PC-9 (cell line): ENCODE measurements at regions not wholly inside any gene's neighbourhood (a gene's known extent, or its start where the extent isn't known, plus 50 kb on each side); places are given as distances from the start of the nearest gene placed in this dataset.

ENCODE experiments used
- BruUV-seq: library from RNA; stranded (reverse); fragments of 400-500 nt; replicated peaks from 2 replicates; lab custom pipeline; 2021; lab: Mats Ljungman, UMichigan
- CTCF ChIA-PET: fragments of 300-600 bp; sonication (Branson Sonifier 250); formaldehyde crosslinking; loops from one replicate; lab custom pipeline; 2022; ENCODE audit warnings: antibody characterized with exemption; lab: Charles Lee
- POLR2A ChIA-PET: fragments of 300-600 bp; sonication (Branson Sonifier 250); formaldehyde crosslinking; loops from one replicate; lab custom pipeline; 2022; ENCODE audit warnings: antibody characterized with exemption; ENCODE audit not compliant: unreplicated experiment; lab: Charles Lee
- DNase-seq, 2 experiments: peaks; one replicate each; pipeline versions ENCODE4 v3.0.0 to v3.0.0-alpha.2; 2015 to 2022; ENCODE audit warnings: mixed read lengths in 1 of 2
- H2AFZ ChIP-seq: fragments of 200-600 bp; sonication (generic); 2 replicates; pipeline ENCODE4 v1.8.1; 2017; ENCODE audit warnings: antibody characterized with exemption
- H3F3A ChIP-seq: fragments of 200-600 bp; sonication (generic); 2 replicates; pipeline ENCODE4 v1.8.1; 2017; ENCODE audit warnings: antibody characterized with exemption, mild to moderate bottlenecking, low read depth; ENCODE audit not compliant: insufficient read depth
- H3K27ac ChIP-seq: fragments of 200-600 bp; sonication (generic); 2 replicates; pipeline ENCODE4 v1.6.1; 2016; ENCODE audit warnings: mixed run types
- H3K27me3 ChIP-seq: fragments of 200-600 bp; sonication (generic); 2 replicates; pipeline ENCODE4 v1.6.1; 2016; ENCODE audit warnings: low read depth, mixed run types; ENCODE audit not compliant: insufficient read depth
- H3K36me3 ChIP-seq: fragments of 200-600 bp; sonication (generic); 2 replicates; pipeline ENCODE4 v1.6.1; 2016; ENCODE audit warnings: low read depth, mixed run types
- H3K4me1 ChIP-seq: fragments of 200-600 bp; sonication (generic); replicated peaks from 2 replicates; pipeline ENCODE4 v1.6.1; 2016; ENCODE audit warnings: mixed run types; ENCODE audit not compliant: insufficient read depth
- H3K4me2 ChIP-seq: fragments of 200-600 bp; sonication (generic); 2 replicates; pipeline ENCODE4 v1.6.1; 2017; ENCODE audit warnings: mixed run types
- H3K4me3 ChIP-seq: fragments of 200-600 bp; sonication (generic); 2 replicates; pipeline ENCODE4 v1.6.1; 2016; ENCODE audit warnings: mixed run types
- H3K79me2 ChIP-seq: fragments of 200-600 bp; sonication (generic); 2 replicates; pipeline ENCODE4 v1.6.1; 2017; ENCODE audit warnings: low read depth, mixed run types
- H3K9me2 ChIP-seq: fragments of 200-600 bp; sonication (generic); 2 replicates; pipeline ENCODE4 v1.8.1; 2017; ENCODE audit warnings: mild to moderate bottlenecking; ENCODE audit not compliant: insufficient read depth
- H3K9me3 ChIP-seq: fragments of 200-600 bp; sonication (generic); 2 replicates; pipeline ENCODE4 v1.8.1; 2016; ENCODE audit warnings: low read depth; ENCODE audit not compliant: insufficient read depth
- H4K20me1 ChIP-seq: fragments of 200-600 bp; sonication (generic); 2 replicates; pipeline ENCODE4 v1.8.1; 2017; ENCODE audit not compliant: insufficient read depth
- CTCF ChIP-seq: fragments of 200-600 bp; sonication (generic); conservative IDR thresholded peaks from 2 replicates; pipeline ENCODE4 v1.6.1; 2017; ENCODE audit warnings: mixed run types, antibody characterized with exemption, mild to moderate bottlenecking, moderate library complexity
- EZH2 ChIP-seq: fragments of 200-600 bp; sonication (generic); IDR thresholded peaks from 2 replicates; pipeline ENCODE4 v1.8.0; 2017; ENCODE audit warnings: antibody characterized with exemption, low read depth
- intact Hi-C: fragments of 100-400 bp; cut with micrococcal nuclease; formaldehyde crosslinking; loops from one replicate; pipeline ENCODE4 v1.10.0; 2022; ENCODE audit not compliant: unreplicated experiment

GRCh38 chr7:27459731-27460053 lies 203.0 kb downstream of the HIBADH start:
- Histone ChIP-seq H2AFZ (no peak overlapping the region), H4K20me1 (no peaks in the 10 kb centered on the region), H3K9me3 (no peaks in the 10 kb centered on the region), H3K79me2 (no peaks in the 10 kb centered on the region), H3K4me3 (no peak overlapping the region), H3F3A (no peaks in the 10 kb centered on the region), H3K36me3 (no peaks in the 10 kb centered on the region), H3K4me2 (no peak overlapping the region), H3K9me2 (no peaks in the 10 kb centered on the region), H3K27ac (no peak overlapping the region), H3K4me1 (no peaks in the 10 kb centered on the region), H3K27me3 (no peaks in the 10 kb centered on the region)
- DNase-seq = no peak
- ChIA-PET POLR2A (no interaction called here), CTCF (interaction anchor here (0.6 kb wide), 1 partner anchor 24 kb away, joined by 3 read pairs; no protein-coding TSS in a partner anchor)
- TF ChIP-seq EZH2 = no peak
- BruUV-seq = no TSS peak
- intact Hi-C loops = no loop called here

- Histone ChIP-seq H3K27me3 (peaks cover 19% of the 10 kb centered on the region), H3F3A (no peaks in the 10 kb centered on the region), H3K4me3 (no peak overlapping the region), H3K79me2 (no peaks in the 10 kb centered on the region), H3K27ac (no peak overlapping the region), H3K9me3 (no peaks in the 10 kb centered on the region), H3K4me2 (no peak overlapping the region), H3K4me1 (no peaks in the 10 kb centered on the region), H4K20me1 (no peaks in the 10 kb centered on the region), H3K9me2 (no peaks in the 10 kb centered on the region), H2AFZ (no peak overlapping the region), H3K36me3 (no peaks in the 10 kb centered on the region)
- TF ChIP-seq EZH2 (no peak), CTCF (no peak)
- intact Hi-C loops = no loop called here
- DNase-seq = no peak
- POLR2A ChIA-PET = no interaction called here
- BruUV-seq = no TSS peak
- CTCF ChIA-PET = no interaction called here
These were observed 200.0 kb downstream of the HIBADH start for GRCh38 chr7:27462575-27463270.

GRCh38 chr7:27464970-27465369 lies 197.7 kb downstream of the HIBADH start:
- Histone ChIP-seq H3K79me2 (no peaks in the 10 kb centered on the region), H3K36me3 (no peaks in the 10 kb centered on the region), H3K9me2 (no peaks in the 10 kb centered on the region), H3K27ac (no peak overlapping the region), H3K9me3 (no peaks in the 10 kb centered on the region), H4K20me1 (no peaks in the 10 kb centered on the region), H3K27me3 (peaks cover 25% of the 10 kb centered on the region), H3K4me3 (no peak overlapping the region), H3K4me2 (no peak overlapping the region), H3F3A (no peaks in the 10 kb centered on the region), H2AFZ (no peak overlapping the region), H3K4me1 (no peaks in the 10 kb centered on the region)
- DNase-seq = no peak
- intact Hi-C loops = no loop called here
- BruUV-seq = no TSS peak
- TF ChIP-seq EZH2 (no peak), CTCF (no peak)
- CTCF ChIA-PET = no interaction called here
- POLR2A ChIA-PET = no interaction called here

- CTCF ChIA-PET = no interaction called here
- TF ChIP-seq EZH2 = no peak
- TF ChIP-seq CTCF = no peak
- Histone ChIP-seq H3F3A (no peaks in the 10 kb centered on the region), H2AFZ (no peak overlapping the region), H3K4me3 (no peak overlapping the region), H3K79me2 (no peaks in the 10 kb centered on the region), H3K9me2 (no peaks in the 10 kb centered on the region), H3K27me3 (peaks cover 25% of the 10 kb centered on the region), H3K4me1 (no peaks in the 10 kb centered on the region), H3K36me3 (no peaks in the 10 kb centered on the region), H3K27ac (no peak overlapping the region), H3K4me2 (no peak overlapping the region), H3K9me3 (no peaks in the 10 kb centered on the region), H4K20me1 (no peaks in the 10 kb centered on the region)
- POLR2A ChIA-PET = no interaction called here
- BruUV-seq = no TSS peak
- DNase-seq = no peak
- intact Hi-C loops = no loop called here
These were observed 196.0 kb downstream of the HIBADH start for GRCh38 chr7:27466703-27467102.
